ENCODE measurements at regions not wholly inside any gene's neighbourhood (a gene's known extent, or its start where the extent isn't known, plus 50 kb on each side); places are given as distances from the start of the nearest gene placed in this dataset.

DNA sequence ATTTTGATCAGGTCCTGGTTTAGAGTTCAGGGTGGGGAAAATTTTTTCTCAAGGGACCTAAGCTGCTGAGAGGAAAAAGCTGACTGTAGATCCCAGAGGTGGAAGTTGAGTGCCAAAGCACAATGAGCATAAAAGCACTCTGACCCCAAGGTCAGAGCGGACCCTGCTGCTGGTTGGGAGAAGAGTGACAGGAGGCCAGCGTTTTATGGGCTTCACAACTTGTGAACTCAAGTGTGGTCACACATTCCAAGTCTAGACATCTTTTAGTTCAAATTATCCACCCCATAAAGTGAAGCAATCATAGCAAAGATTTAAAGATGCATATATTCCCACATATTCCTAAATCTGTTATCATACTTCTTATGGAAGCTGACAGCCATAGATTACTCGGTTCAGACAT lies 220.3 kb downstream of the CHIC2 start:
- TF ChIP-seq, protein P1, sequence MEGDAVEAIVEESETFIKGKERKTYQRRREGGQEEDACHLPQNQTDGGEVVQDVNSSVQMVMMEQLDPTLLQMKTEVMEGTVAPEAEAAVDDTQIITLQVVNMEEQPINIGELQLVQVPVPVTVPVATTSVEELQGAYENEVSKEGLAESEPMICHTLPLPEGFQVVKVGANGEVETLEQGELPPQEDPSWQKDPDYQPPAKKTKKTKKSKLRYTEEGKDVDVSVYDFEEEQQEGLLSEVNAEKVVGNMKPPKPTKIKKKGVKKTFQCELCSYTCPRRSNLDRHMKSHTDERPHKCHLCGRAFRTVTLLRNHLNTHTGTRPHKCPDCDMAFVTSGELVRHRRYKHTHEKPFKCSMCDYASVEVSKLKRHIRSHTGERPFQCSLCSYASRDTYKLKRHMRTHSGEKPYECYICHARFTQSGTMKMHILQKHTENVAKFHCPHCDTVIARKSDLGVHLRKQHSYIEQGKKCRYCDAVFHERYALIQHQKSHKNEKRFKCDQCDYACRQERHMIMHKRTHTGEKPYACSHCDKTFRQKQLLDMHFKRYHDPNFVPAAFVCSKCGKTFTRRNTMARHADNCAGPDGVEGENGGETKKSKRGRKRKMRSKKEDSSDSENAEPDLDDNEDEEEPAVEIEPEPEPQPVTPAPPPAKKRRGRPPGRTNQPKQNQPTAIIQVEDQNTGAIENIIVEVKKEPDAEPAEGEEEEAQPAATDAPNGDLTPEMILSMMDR (IDR thresholded peaks at IDR 0.05) = no peak
- no peak for TF ChIP-seq POLR2A (IDR thresholded peaks at IDR 0.05)
